HCT116 (cell line): ENCODE measurements at regions not wholly inside any gene's neighbourhood (a gene's known extent, or its start where the extent isn't known, plus 50 kb on each side); places are given as distances from the start of the nearest gene placed in this dataset.

ENCODE experiments used
- ATAC-seq: fragments of 200-7000 bp; cut with Tn5 transposase; 2 replicates; pipeline ENCODE4 v1.9.1; 2020; ENCODE audit warnings: mild to moderate bottlenecking, moderate library complexity
- BruUV-seq: library from RNA; stranded (reverse); fragments of 400-500 nt; replicated peaks from 2 replicates; lab custom pipeline; 2021; lab: Mats Ljungman, UMichigan
- CTCF ChIA-PET: fragments of 300-600 bp; sonication (Branson Sonifier 250); formaldehyde crosslinking; loops from one replicate; lab custom pipeline; 2021; ENCODE audit warnings: antibody characterized with exemption; lab: Charles Lee
- POLR2A ChIA-PET: fragments of 300-600, 350-600 bp; sonication (Branson Sonifier 250); formaldehyde crosslinking; loops from one replicate; lab custom pipeline; 2021; ENCODE audit warnings: antibody characterized with exemption; lab: Charles Lee
- RAD21 ChIA-PET, 2 experiments: fragments of 300-600 bp; sonication (Branson Sonifier 250); formaldehyde crosslinking; loops; one replicate each; lab custom pipeline; 2023; ENCODE audit warnings: low total read pairs in 2 of 2; ENCODE audit not compliant: uncharacterized antibody in 2 of 2, unreplicated experiment in 2 of 2, low non-redundant PET in 1 of 2; lab: Charles Lee
- DNase-seq: peaks from one replicate; pipeline ENCODE4 v3.0.0-alpha.2; 2010; ENCODE audit warnings: low read depth, low spot score
- H2AFZ ChIP-seq: fragments of 200-600 bp; shearing (Covaris generic), sonication (generic); 2 replicates; pipeline ENCODE4 v1.6.1; 2017; ENCODE audit warnings: low read depth, mixed run types, mixed read lengths, antibody characterized with exemption, low read length; ENCODE audit not compliant: poor library complexity, severe bottlenecking
- H3K27ac ChIP-seq: 2 replicates; pipeline ENCODE4 v1.5.1; 2012; ENCODE audit warnings: low read depth, low read length
- H3K27me3 ChIP-seq: fragments of 200-600 bp; sonication (generic); 2 replicates; pipeline ENCODE4 v1.6.1; 2016; ENCODE audit warnings: mixed run types, low read length, mixed read lengths; ENCODE audit not compliant: insufficient read depth
- H3K36me3 ChIP-seq, 2 experiments: fragments of 200-500 bp in 1 of 2; fragments of 200-600 bp in 1 of 2; sonication (Bioruptor generic) in 1 of 2; sonication (generic) in 1 of 2; 2 replicates each; pipeline versions ENCODE4 v1.5.1 to v1.6.1; 2014 to 2016; ENCODE audit warnings: low read length in 2 of 2, inconsistent platforms in 1 of 2, mixed read lengths in 1 of 2, mixed run types in 1 of 2; ENCODE audit not compliant: insufficient read depth in 2 of 2, control insufficient read depth in 1 of 2
- H3K4me1 ChIP-seq, 2 experiments: fragments of 200-600 bp in 1 of 2; sonication (generic) in 1 of 2; 2 replicates each; pipeline versions ENCODE4 v1.5.1 to v1.6.1; 2012 to 2017; ENCODE audit warnings: low read length in 2 of 2, inconsistent platforms in 1 of 2, mild to moderate bottlenecking in 1 of 2, mixed read lengths in 1 of 2, mixed run types in 1 of 2, moderate library complexity in 1 of 2; ENCODE audit not compliant: insufficient read depth in 2 of 2, control insufficient read depth in 1 of 2
- H3K4me2 ChIP-seq: fragments of 200-600 bp; sonication (generic); 2 replicates; pipeline ENCODE4 v1.6.1; 2017; ENCODE audit warnings: mixed run types, low read length, mixed read lengths
- H3K4me3 ChIP-seq, 2 experiments: fragments of 200-600 bp in 1 of 2; sonication (generic) in 1 of 2; replicated peaks in 1 of 2; 2 replicates each; pipeline ENCODE4 v1.5.1; 2011 to 2016; ENCODE audit warnings: low read length in 2 of 2, control low read depth in 1 of 2, low read depth in 1 of 2, mild to moderate bottlenecking in 1 of 2, mixed read lengths in 1 of 2, mixed run types in 1 of 2
- H3K79me2 ChIP-seq: fragments of 200-600 bp; sonication (generic); 2 replicates; pipeline ENCODE4 v1.6.1; 2017; ENCODE audit warnings: mild to moderate bottlenecking, mixed run types, low read length, moderate library complexity, mixed read lengths; ENCODE audit not compliant: insufficient read depth
- H3K9ac ChIP-seq: fragments of 200-600 bp; sonication (generic); 2 replicates; pipeline ENCODE4 v1.6.1; 2016; ENCODE audit warnings: low read length, mixed read lengths
- H3K9me2 ChIP-seq: fragments of 200-600 bp; sonication (generic), shearing (Covaris generic); 2 replicates; pipeline ENCODE4 v1.6.1; 2017; ENCODE audit warnings: mixed run types, mild to moderate bottlenecking, moderate library complexity; ENCODE audit not compliant: insufficient read depth
- H3K9me3 ChIP-seq, 2 experiments: fragments of 200-500 bp in 1 of 2; fragments of 200-600 bp in 1 of 2; sonication (Bioruptor generic) in 1 of 2; sonication (generic) in 1 of 2; 2 replicates each; pipeline ENCODE4 v1.6.1; 2014 to 2017; ENCODE audit warnings: low read length in 2 of 2, mixed read lengths in 2 of 2, inconsistent platforms in 1 of 2, low read depth in 1 of 2, mild to moderate bottlenecking in 1 of 2, mixed run types in 1 of 2, moderate library complexity in 1 of 2; ENCODE audit not compliant: control insufficient read depth in 1 of 2, insufficient read depth in 1 of 2
- H4K20me1 ChIP-seq: fragments of 200-600 bp; sonication (generic), shearing (Covaris generic); 2 replicates; pipeline ENCODE4 v1.6.1; 2017; ENCODE audit warnings: mixed run types, mild to moderate bottlenecking, moderate library complexity; ENCODE audit not compliant: insufficient read depth
- ELF1 ChIP-seq: IDR thresholded peaks from 2 replicates; pipeline ENCODE4 v1.6.1; 2012; ENCODE audit warnings: low read depth, borderline replicate concordance
- ZNF274 ChIP-seq: fragments of 200-500 bp; sonication (Bioruptor generic); IDR thresholded peaks from 2 replicates; pipeline ENCODE4 v1.6.1; 2014; ENCODE audit warnings: mild to moderate bottlenecking, low read depth, low read length, inconsistent platforms
- intact Hi-C: fragments of 100-400 bp; cut with micrococcal nuclease; formaldehyde crosslinking; loops from 2 replicates; pipeline ENCODE4 v1.10.0; 2022

DNA sequence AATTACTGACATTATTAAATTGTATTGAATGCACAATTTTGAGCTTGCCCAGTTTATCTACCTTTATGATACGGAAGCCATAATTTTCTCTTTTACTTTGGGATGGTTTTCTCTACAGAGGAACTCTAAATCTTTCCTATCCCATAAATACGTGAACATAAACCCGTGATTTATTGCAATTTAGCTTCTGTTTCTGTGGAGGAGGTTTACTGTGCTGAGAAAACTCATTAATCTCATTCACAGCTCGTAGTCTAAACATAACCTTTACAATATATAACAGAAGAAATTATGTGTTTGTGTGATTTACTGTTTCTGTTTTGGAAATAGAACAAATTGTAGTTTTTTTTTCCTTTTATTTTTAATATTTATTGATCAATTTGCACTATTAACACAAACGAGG is 207.1 kb upstream of the PCDH9 start:
- ChIA-PET POLR2A (no interaction called here), CTCF (no interaction called here), RAD21 (no interaction called here)
- H3K4me2 ChIP-seq, result no peak overlapping the region
- H3K27me3 ChIP-seq, result no peaks in the 10 kb centered on the region
- H3K79me2 ChIP-seq, result no peaks in the 10 kb centered on the region
- H3K27ac ChIP-seq, result no peak overlapping the region
- BruUV-seq, result no TSS peak
- no peaks in the 10 kb centered on the region for H4K20me1 ChIP-seq
- no peak for TF ChIP-seq ELF1
- H3K4me3 ChIP-seq, result no peak overlapping the region
- H3K9me2 ChIP-seq, result no peaks in the 10 kb centered on the region
- H3K9ac ChIP-seq, result no peak overlapping the region
- H3K36me3 ChIP-seq, result no peaks in the 10 kb centered on the region
- DNase-seq (no peak), ATAC-seq (no peak)
- no peaks in the 10 kb centered on the region for H3K9me3 ChIP-seq
- no peak overlapping the region for H2AFZ ChIP-seq
- intact Hi-C loops, result no loop called here
- no peaks in the 10 kb centered on the region for H3K4me1 ChIP-seq

- Histone ChIP-seq H3K79me2 (no peaks in the 10 kb centered on the region), H3K27me3 (no peaks in the 10 kb centered on the region), H4K20me1 (no peaks in the 10 kb centered on the region), H3K9me2 (no peaks in the 10 kb centered on the region), H3K36me3 (no peaks in the 10 kb centered on the region), H2AFZ (no peak overlapping the region), H3K4me2 (no peak overlapping the region), H3K4me3 (no peak overlapping the region), H3K4me1 (no peaks in the 10 kb centered on the region), H3K9ac (no peak overlapping the region), H3K9me3 (no peaks in the 10 kb centered on the region), H3K27ac (no peak overlapping the region)
- ATAC-seq (no peak), DNase-seq (no peak)
- BruUV-seq, result no TSS peak
- RAD21 ChIA-PET, result no interaction called here
- no peak for TF ChIP-seq ZNF274
- CTCF ChIA-PET, result no interaction called here
- POLR2A ChIA-PET, result no interaction called here
- intact Hi-C loops, result no loop called here
Measured at GRCh38 chr13:67421475-67421874, 191.3 kb upstream of the PCDH9 start.
